ENCODE measurements at regions not wholly inside any gene's neighbourhood (a gene's known extent, or its start where the extent isn't known, plus 50 kb on each side); places are given as distances from the start of the nearest gene placed in this dataset.
A peak's percentile ranks its signal among the peaks of the same experiment; 100 is the strongest.

DNA sequence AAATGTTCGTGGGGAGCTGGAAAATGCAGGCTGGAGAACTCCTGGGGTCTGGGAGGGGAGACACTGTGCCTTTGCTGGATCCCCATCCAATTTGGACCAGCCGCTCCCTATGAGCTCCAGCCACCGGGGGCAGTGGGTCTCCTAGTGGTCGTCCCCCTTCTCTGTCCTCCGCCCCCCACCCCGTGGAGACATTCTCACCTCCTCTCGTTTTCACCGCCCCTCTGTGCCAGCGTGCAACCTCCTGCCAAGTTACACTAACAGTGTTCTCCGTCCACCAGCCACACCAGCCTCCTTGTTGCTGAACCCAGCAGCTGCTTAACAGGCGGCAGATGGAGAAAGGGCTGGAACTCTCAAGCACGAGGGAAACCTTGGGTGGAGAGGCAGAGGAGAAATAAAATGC is 67.4 kb upstream of the SOX9 start:
- Histone ChIP-seq H3K4me3 (peak overlapping the region in 1 of 4 donors; percentile 6), H3K4me1 (peaks cover 0 to 13% (median 1%) of the 10 kb centered on the region in 4 donors), H3K27ac (no peak overlapping the region), H3K27me3 (peaks cover 0 to 9% (median 7%) of the 10 kb centered on the region in 3 donors), H3K36me3 (no peaks in the 10 kb centered on the region), H3K9me3 (no peaks in the 10 kb centered on the region)
- DNase-seq = peak in 1 of 2 donors; percentile 28
- TF ChIP-seq EP300 (IDR thresholded peaks at IDR 0.05) (no peak), POLR2AphosphoS5 (IDR thresholded peaks at IDR 0.05) (no peak), POLR2A (IDR thresholded peaks at IDR 0.05) (no peak)
- TF ChIP-seq, protein P1, sequence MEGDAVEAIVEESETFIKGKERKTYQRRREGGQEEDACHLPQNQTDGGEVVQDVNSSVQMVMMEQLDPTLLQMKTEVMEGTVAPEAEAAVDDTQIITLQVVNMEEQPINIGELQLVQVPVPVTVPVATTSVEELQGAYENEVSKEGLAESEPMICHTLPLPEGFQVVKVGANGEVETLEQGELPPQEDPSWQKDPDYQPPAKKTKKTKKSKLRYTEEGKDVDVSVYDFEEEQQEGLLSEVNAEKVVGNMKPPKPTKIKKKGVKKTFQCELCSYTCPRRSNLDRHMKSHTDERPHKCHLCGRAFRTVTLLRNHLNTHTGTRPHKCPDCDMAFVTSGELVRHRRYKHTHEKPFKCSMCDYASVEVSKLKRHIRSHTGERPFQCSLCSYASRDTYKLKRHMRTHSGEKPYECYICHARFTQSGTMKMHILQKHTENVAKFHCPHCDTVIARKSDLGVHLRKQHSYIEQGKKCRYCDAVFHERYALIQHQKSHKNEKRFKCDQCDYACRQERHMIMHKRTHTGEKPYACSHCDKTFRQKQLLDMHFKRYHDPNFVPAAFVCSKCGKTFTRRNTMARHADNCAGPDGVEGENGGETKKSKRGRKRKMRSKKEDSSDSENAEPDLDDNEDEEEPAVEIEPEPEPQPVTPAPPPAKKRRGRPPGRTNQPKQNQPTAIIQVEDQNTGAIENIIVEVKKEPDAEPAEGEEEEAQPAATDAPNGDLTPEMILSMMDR (IDR thresholded peaks at IDR 0.05) = no peak
- 14 to 26% (median 21%) methylated on average over 12 of the region's 12 CpGs for WGBS, 5 donors
- intact Hi-C loops (cut with DNase I; ENCODE audit: low total_unique reads) = no loop called here

DNA sequence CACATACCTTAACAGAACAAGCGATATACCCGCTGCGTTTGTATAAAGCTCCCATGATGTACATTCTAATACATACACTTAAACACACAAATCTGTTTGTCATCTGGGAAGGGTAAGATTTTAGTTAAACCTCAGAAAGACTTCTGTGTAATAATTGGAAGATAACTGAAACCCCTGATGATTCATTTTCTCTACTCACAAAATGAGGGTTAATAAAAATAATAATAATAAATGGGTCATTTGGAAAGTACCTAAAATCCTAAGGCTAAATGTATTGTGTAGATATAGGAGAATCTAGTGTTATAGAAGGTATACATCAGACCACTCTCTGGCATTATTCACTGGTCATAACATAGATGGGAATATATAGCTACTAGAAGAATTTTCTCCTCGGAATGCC is 64.7 kb upstream of the SOX9 start:
- no peak overlapping the region for H3K4me3 ChIP-seq
- peaks cover 0 to 9% (median 7%) of the 10 kb centered on the region in 3 donors for H3K27me3 ChIP-seq
- TF ChIP-seq, protein P1 (IDR thresholded peaks at IDR 0.05) = no peak
- TF ChIP-seq POLR2A (IDR thresholded peaks at IDR 0.05) = no peak
- TF ChIP-seq POLR2AphosphoS5 (IDR thresholded peaks at IDR 0.05) = no peak
- TF ChIP-seq EP300 (IDR thresholded peaks at IDR 0.05) = no peak
- H3K36me3 ChIP-seq = no peaks in the 10 kb centered on the region
- no peak for DNase-seq
- H3K9me3 ChIP-seq = no peaks in the 10 kb centered on the region
- no peak overlapping the region for H3K27ac ChIP-seq
- WGBS, 5 donors = 74 to 83% (median 82%) methylated on average over 4 of the region's 4 CpGs
- peaks cover 0 to 13% (median 1%) of the 10 kb centered on the region in 4 donors for H3K4me1 ChIP-seq
- intact Hi-C loops (cut with DNase I; ENCODE audit: low total_unique reads) = no loop called here

DNA sequence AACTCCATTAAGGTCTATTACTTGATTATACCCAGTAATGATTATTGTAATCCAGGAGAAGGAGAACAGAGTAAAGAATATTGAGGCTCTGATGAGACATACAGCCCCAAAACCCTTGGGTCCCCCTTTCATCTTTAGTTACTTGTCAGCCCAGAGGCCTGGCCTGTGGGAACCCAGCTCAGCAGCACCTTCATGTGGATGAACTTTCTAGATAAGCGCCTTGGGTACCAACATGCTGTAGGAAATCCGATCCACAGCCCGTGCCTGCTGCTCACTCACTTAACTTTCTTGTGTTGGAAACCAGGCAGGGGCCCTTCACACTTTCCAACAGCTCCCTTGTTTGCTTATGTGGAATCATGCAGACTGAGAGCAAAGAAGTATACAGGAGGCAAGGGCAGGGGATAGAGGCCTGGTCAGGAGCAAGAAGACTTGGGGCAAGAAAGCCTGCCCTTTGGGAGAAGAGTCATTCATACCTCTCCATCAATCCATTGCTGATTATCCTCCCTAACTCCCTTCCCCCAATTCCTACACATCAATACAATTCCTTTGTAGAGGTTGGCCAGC is 64.0 kb upstream of the SOX9 start:
- 63 to 80% (median 71%) methylated on average over 3 of the region's 3 CpGs for WGBS, 5 donors
- TF ChIP-seq, protein P1 (IDR thresholded peaks at IDR 0.05) = no peak
- TF ChIP-seq EP300 (IDR thresholded peaks at IDR 0.05) (no peak), POLR2AphosphoS5 (IDR thresholded peaks at IDR 0.05) (no peak), POLR2A (IDR thresholded peaks at IDR 0.05) (no peak)
- Histone ChIP-seq H3K36me3 (no peaks in the 10 kb centered on the region), H3K4me3 (no peak overlapping the region), H3K27ac (no peak overlapping the region), H3K27me3 (peaks cover 0 to 9% (median 7%) of the 10 kb centered on the region in 3 donors), H3K4me1 (peaks cover 0 to 13% (median 1%) of the 10 kb centered on the region in 4 donors), H3K9me3 (no peaks in the 10 kb centered on the region)
- no peak for DNase-seq
- intact Hi-C loops (cut with DNase I; ENCODE audit: low total_unique reads) = no loop called here

DNA sequence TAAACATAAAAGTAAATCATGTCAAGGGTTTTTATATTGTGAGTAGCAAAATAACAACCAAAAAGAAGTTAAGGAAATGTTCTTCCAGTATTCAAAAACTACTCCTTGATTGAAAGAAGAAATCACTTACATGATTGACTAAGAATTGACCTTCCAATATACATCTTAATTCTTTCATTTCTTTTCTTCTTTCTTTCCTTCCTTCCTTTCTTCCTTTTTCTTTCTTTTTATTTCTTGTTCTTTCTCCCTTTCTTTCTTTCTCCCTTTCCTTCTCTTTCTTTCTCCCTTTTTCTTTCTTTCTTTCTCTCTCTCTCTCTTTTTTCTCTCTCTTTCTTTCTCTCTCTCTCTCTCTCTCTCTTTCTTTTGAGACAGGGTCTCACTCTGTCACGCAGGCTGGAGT is 60.7 kb upstream of the SOX9 start:
- TF ChIP-seq EP300 (IDR thresholded peaks at IDR 0.05) (no peak), POLR2AphosphoS5 (IDR thresholded peaks at IDR 0.05) (no peak), POLR2A (IDR thresholded peaks at IDR 0.05) (no peak)
- TF ChIP-seq, protein P1 (IDR thresholded peaks at IDR 0.05) = no peak
- intact Hi-C loops (cut with DNase I; ENCODE audit: low total_unique reads) = no loop called here
- Histone ChIP-seq H3K27ac (no peak overlapping the region), H3K36me3 (no peaks in the 10 kb centered on the region), H3K4me3 (no peak overlapping the region), H3K9me3 (no peaks in the 10 kb centered on the region), H3K4me1 (no peaks in the 10 kb centered on the region), H3K27me3 (no peaks in the 10 kb centered on the region)
- no peak for DNase-seq
- WGBS, 5 donors = 82 to 92% (median 86%) methylated on average over 1 of the region's 1 CpG

All from stomach (tissue), 8 donors.